Mammary epithelial cell (primary cell): ENCODE measurements at regions not wholly inside any gene's neighbourhood (a gene's known extent, or its start where the extent isn't known, plus 50 kb on each side); places are given as distances from the start of the nearest gene placed in this dataset.
A peak's percentile ranks its signal among the peaks of the same experiment; 100 is the strongest.

Experiments used
- CTCF ChIP-seq, 2 donors: IDR thresholded peaks in 1 of 2; conservative IDR thresholded peaks in 1 of 2; 2 replicates each; pipeline ENCODE4 v1.5.1; 2011 to 2012; ENCODE audit warnings: inconsistent platforms in 2 of 2, low read length in 2 of 2, mild to moderate bottlenecking in 2 of 2, control low read depth in 1 of 2, low read depth in 1 of 2; ENCODE audit not compliant: insufficient read depth in 1 of 2; ENCODE audit errors: extremely low read depth in 1 of 2
- EZH2 ChIP-seq: IDR thresholded peaks from 2 replicates; pipeline ENCODE4 v1.6.1; 2012; ENCODE audit warnings: low read length, inconsistent platforms, borderline replicate concordance

- peak; percentile 66 to 85 for TF ChIP-seq CTCF (conservative IDR thresholded peaks at IDR 0.05 in 1 of 2, IDR thresholded peaks at IDR 0.05 in 1 of 2; ENCODE audit: extremely low read depth in 1 of 2, insufficient read depth in 1 of 2, low read depth in 1 of 2, low read length in 2 of 2)
- no peak for TF ChIP-seq EZH2
These were observed 183.0 kb downstream of the FOXL1 start for GRCh38 chr16:86761111-86762031.
